EH (cell line): ENCODE measurements at regions not wholly inside any gene's neighbourhood (a gene's known extent, or its start where the extent isn't known, plus 50 kb on each side); places are given as distances from the start of the nearest gene placed in this dataset.

Source experiments
- DNase-seq: peaks from one replicate; pipeline ENCODE4 v3.0.0-alpha.2; 2015; ENCODE audit warnings: low read depth

GRCh38 chr5:155295111-155295510 lies 281.6 kb downstream of the KIF4B start:
- DNase-seq: no peak

GRCh38 chr5:155299386-155300005 lies 285.9 kb downstream of the KIF4B start:
- DNase-seq: no peak

- no peak for DNase-seq
These were observed 289.6 kb downstream of the KIF4B start for GRCh38 chr5:155303120-155303519.

GRCh38 chr5:155307229-155307628 lies 293.7 kb downstream of the KIF4B start:
- DNase-seq: no peak

- DNase-seq: no peak
These were observed 294.7 kb downstream of the KIF4B start for GRCh38 chr5:155308289-155308688.

- DNase-seq: no peak
These were observed 295.6 kb downstream of the KIF4B start for GRCh38 chr5:155309021-155309746.

GRCh38 chr5:155311721-155312120 lies 298.2 kb downstream of the KIF4B start:
- no peak for DNase-seq

GRCh38 chr5:155313518-155313917 lies 300.0 kb downstream of the KIF4B start:
- DNase-seq: no peak

- no peak for DNase-seq
These were observed 302.6 kb downstream of the KIF4B start for GRCh38 chr5:155316070-155316714.

GRCh38 chr5:155332618-155333017 lies 319.1 kb downstream of the KIF4B start:
- DNase-seq: no peak

GRCh38 chr5:155342956-155343355 lies 329.4 kb downstream of the KIF4B start:
- no peak for DNase-seq

GRCh38 chr5:155343468-155343867 lies 329.9 kb downstream of the KIF4B start:
- no peak for DNase-seq

- DNase-seq: no peak
These were observed 339.7 kb downstream of the KIF4B start for GRCh38 chr5:155353231-155353630.

- DNase-seq: no peak
These were observed 352.5 kb downstream of the KIF4B start for GRCh38 chr5:155366096-155366495.

- no peak for DNase-seq
These were observed 354.3 kb downstream of the KIF4B start for GRCh38 chr5:155367841-155368240.

- no peak for DNase-seq
These were observed 354.9 kb downstream of the KIF4B start for GRCh38 chr5:155368490-155368889.

GRCh38 chr5:155380480-155380879 lies 366.9 kb downstream of the KIF4B start:
- DNase-seq: no peak

- no peak for DNase-seq
These were observed 368.1 kb downstream of the KIF4B start for GRCh38 chr5:155381654-155382053.

- DNase-seq: no peak
These were observed 375.9 kb downstream of the KIF4B start for GRCh38 chr5:155389498-155389897.

- no peak for DNase-seq
These were observed 381.2 kb downstream of the KIF4B start for GRCh38 chr5:155394727-155395126.

GRCh38 chr5:155402927-155403640 lies 389.5 kb downstream of the KIF4B start:
- DNase-seq: no peak

GRCh38 chr5:155406815-155407214 lies 393.3 kb downstream of the KIF4B start:
- no peak for DNase-seq

GRCh38 chr5:155408465-155408864 lies 394.9 kb downstream of the KIF4B start:
- no peak for DNase-seq
